ENCODE measurements at regions not wholly inside any gene's neighbourhood (a gene's known extent, or its start where the extent isn't known, plus 50 kb on each side); places are given as distances from the start of the nearest gene placed in this dataset.

- no peak for DNase-seq (ENCODE audit: low spot score)
Observed at GRCh38 chr2:120953066-120953756, 217.5 kb downstream of the GLI2 start.

GRCh38 chr2:120953843-120954584, 218.3 kb downstream of the GLI2 start:
- no peak for DNase-seq (ENCODE audit: low spot score)

GRCh38 chr2:120954939-120955338, 219.3 kb downstream of the GLI2 start:
- DNase-seq (ENCODE audit: low spot score): no peak

- DNase-seq (ENCODE audit: low spot score): no peak
Observed at GRCh38 chr2:120955427-120955826, 219.8 kb downstream of the GLI2 start.

GRCh38 chr2:120956486-120957156, 221.0 kb downstream of the GLI2 start:
- DNase-seq (ENCODE audit: low spot score): no peak

- DNase-seq (ENCODE audit: low spot score): no peak
Observed at GRCh38 chr2:120957905-120958304, 222.2 kb downstream of the GLI2 start.

GRCh38 chr2:120958623-120959366, 223.1 kb downstream of the GLI2 start:
- peak; percentile 43 for DNase-seq (ENCODE audit: low spot score)

- no peak for DNase-seq (ENCODE audit: low spot score)
Observed at GRCh38 chr2:120959426-120959825, 223.8 kb downstream of the GLI2 start.

- no peak for DNase-seq (ENCODE audit: low spot score)
Observed at GRCh38 chr2:120960770-120961366, 225.2 kb downstream of the GLI2 start.

GRCh38 chr2:120961396-120961795, 225.7 kb downstream of the GLI2 start:
- no peak for DNase-seq (ENCODE audit: low spot score)

- DNase-seq (ENCODE audit: low spot score): no peak
Observed at GRCh38 chr2:120963997-120964705, 228.5 kb downstream of the GLI2 start.

- no peak for DNase-seq (ENCODE audit: low spot score)
Observed at GRCh38 chr2:120964819-120965218, 229.2 kb downstream of the GLI2 start.

- DNase-seq (ENCODE audit: low spot score): no peak
Observed at GRCh38 chr2:120966510-120967254, 231.0 kb downstream of the GLI2 start.

- no peak for DNase-seq (ENCODE audit: low spot score)
Observed at GRCh38 chr2:120968307-120969015, 232.8 kb downstream of the GLI2 start.

- DNase-seq (ENCODE audit: low spot score): no peak
Observed at GRCh38 chr2:120969613-120970355, 234.1 kb downstream of the GLI2 start.

- DNase-seq (ENCODE audit: low spot score): no peak
Observed at GRCh38 chr2:120971866-120972265, 236.2 kb downstream of the GLI2 start.

- DNase-seq (ENCODE audit: low spot score): no peak
Observed at GRCh38 chr2:120972286-120972685, 236.6 kb downstream of the GLI2 start.

- no peak for DNase-seq (ENCODE audit: low spot score)
Observed at GRCh38 chr2:120973196-120973595, 237.5 kb downstream of the GLI2 start.

GRCh38 chr2:120974950-120975349, 239.3 kb downstream of the GLI2 start:
- DNase-seq (ENCODE audit: low spot score): no peak
